DND-41 (cell line): ENCODE measurements at regions not wholly inside any gene's neighbourhood (a gene's known extent, or its start where the extent isn't known, plus 50 kb on each side); places are given as distances from the start of the nearest gene placed in this dataset.

Experiments
- ATAC-seq: fragments of 200-7000 bp; cut with Tn5 transposase; 3 replicates; pipeline ENCODE4 v1.9.1; 2021; ENCODE audit warnings: low read depth; ENCODE audit not compliant: insufficient read depth
- DNase-seq: peaks from one replicate; pipeline ENCODE4 v3.0.0-alpha.2; 2020
- H2AFZ ChIP-seq: 2 replicates; pipeline ENCODE4 v1.6.0; 2012; ENCODE audit warnings: low read depth, low read length
- H3K27ac ChIP-seq: 2 replicates; pipeline ENCODE4 v1.5.1; 2012; ENCODE audit warnings: low read length, inconsistent platforms
- H3K27me3 ChIP-seq: fragments of 200-600 bp; sonication (generic); 2 replicates; pipeline ENCODE4 v1.6.0; 2012; ENCODE audit warnings: low read length, mild to moderate bottlenecking, inconsistent platforms; ENCODE audit not compliant: insufficient read depth, poor library complexity
- H3K36me3 ChIP-seq: 2 replicates; pipeline ENCODE4 v1.5.1; 2012; ENCODE audit warnings: low read length, inconsistent platforms; ENCODE audit not compliant: insufficient read depth
- H3K4me1 ChIP-seq: 2 replicates; pipeline ENCODE4 v1.5.1; 2012; ENCODE audit warnings: mild to moderate bottlenecking, low read length; ENCODE audit not compliant: insufficient read depth
- H3K4me2 ChIP-seq: 2 replicates; pipeline ENCODE4 v1.6.0; 2012; ENCODE audit warnings: mild to moderate bottlenecking, moderate library complexity, low read length, inconsistent platforms; ENCODE audit not compliant: insufficient read depth
- H3K4me3 ChIP-seq, 2 experiments: fragments of 200-600 bp in 1 of 2; shearing (Covaris generic) in 1 of 2; 2 replicates each; pipeline ENCODE4 v1.5.1; 2012 to 2016; ENCODE audit warnings: inconsistent platforms in 2 of 2, low read length in 2 of 2, mild to moderate bottlenecking in 2 of 2, low read depth in 1 of 2, moderate library complexity in 1 of 2
- H3K79me2 ChIP-seq: 2 replicates; pipeline ENCODE4 v1.6.0; 2012; ENCODE audit warnings: low read length, inconsistent platforms; ENCODE audit not compliant: insufficient read depth
- H3K9ac ChIP-seq: 2 replicates; pipeline ENCODE4 v1.6.0; 2012; ENCODE audit warnings: low read depth, mild to moderate bottlenecking, inconsistent platforms, low read length, moderate library complexity
- H3K9me3 ChIP-seq: 2 replicates; pipeline ENCODE4 v1.5.1; 2012; ENCODE audit warnings: low read length, moderate library complexity, mild to moderate bottlenecking, inconsistent platforms; ENCODE audit not compliant: insufficient read depth, severe bottlenecking
- H4K20me1 ChIP-seq: 2 replicates; pipeline ENCODE4 v1.6.0; 2012; ENCODE audit warnings: low read length; ENCODE audit not compliant: insufficient read depth
- EZH2 ChIP-seq: IDR thresholded peaks from 3 replicates; pipeline ENCODE4 v1.6.1; 2012; ENCODE audit warnings: borderline replicate concordance, low read depth, mild to moderate bottlenecking, moderate library complexity, low read length, inconsistent platforms; ENCODE audit not compliant: severe bottlenecking
- TF ChIP-seq, protein P1 (sequence below): IDR thresholded peaks from 2 replicates; pipeline ENCODE4 v1.5.1; 2012; ENCODE audit warnings: borderline replicate concordance, low read length, moderate library complexity, mild to moderate bottlenecking; ENCODE audit not compliant: poor library complexity, severe bottlenecking; ENCODE audit errors: extremely low read depth

GRCh38 chr2:104915107-104915793 is 61.3 kb downstream of the POU3F3 start:
- no peak overlapping the region for H2AFZ ChIP-seq
- no peak overlapping the region for H3K9ac ChIP-seq
- H3K79me2 ChIP-seq: no peaks in the 10 kb centered on the region
- no peaks in the 10 kb centered on the region for H4K20me1 ChIP-seq
- H3K36me3 ChIP-seq: no peaks in the 10 kb centered on the region
- no peak overlapping the region for H3K27ac ChIP-seq
- no peak overlapping the region for H3K4me2 ChIP-seq
- ATAC-seq (no peak), DNase-seq (no peak)
- H3K4me3 ChIP-seq: no peak overlapping the region
- H3K27me3 ChIP-seq: no peaks in the 10 kb centered on the region
- no peak for TF ChIP-seq EZH2
- TF ChIP-seq, protein P1, sequence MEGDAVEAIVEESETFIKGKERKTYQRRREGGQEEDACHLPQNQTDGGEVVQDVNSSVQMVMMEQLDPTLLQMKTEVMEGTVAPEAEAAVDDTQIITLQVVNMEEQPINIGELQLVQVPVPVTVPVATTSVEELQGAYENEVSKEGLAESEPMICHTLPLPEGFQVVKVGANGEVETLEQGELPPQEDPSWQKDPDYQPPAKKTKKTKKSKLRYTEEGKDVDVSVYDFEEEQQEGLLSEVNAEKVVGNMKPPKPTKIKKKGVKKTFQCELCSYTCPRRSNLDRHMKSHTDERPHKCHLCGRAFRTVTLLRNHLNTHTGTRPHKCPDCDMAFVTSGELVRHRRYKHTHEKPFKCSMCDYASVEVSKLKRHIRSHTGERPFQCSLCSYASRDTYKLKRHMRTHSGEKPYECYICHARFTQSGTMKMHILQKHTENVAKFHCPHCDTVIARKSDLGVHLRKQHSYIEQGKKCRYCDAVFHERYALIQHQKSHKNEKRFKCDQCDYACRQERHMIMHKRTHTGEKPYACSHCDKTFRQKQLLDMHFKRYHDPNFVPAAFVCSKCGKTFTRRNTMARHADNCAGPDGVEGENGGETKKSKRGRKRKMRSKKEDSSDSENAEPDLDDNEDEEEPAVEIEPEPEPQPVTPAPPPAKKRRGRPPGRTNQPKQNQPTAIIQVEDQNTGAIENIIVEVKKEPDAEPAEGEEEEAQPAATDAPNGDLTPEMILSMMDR: no peak
- no peaks in the 10 kb centered on the region for H3K4me1 ChIP-seq
- no peaks in the 10 kb centered on the region for H3K9me3 ChIP-seq

GRCh38 chr2:104919127-104919526 is 65.2 kb downstream of the POU3F3 start:
- Histone ChIP-seq H3K36me3 (no peaks in the 10 kb centered on the region), H3K27ac (no peak overlapping the region), H3K4me2 (no peak overlapping the region), H3K79me2 (no peaks in the 10 kb centered on the region), H3K4me1 (no peaks in the 10 kb centered on the region), H4K20me1 (no peaks in the 10 kb centered on the region), H3K9me3 (no peaks in the 10 kb centered on the region), H2AFZ (no peak overlapping the region), H3K4me3 (no peak overlapping the region), H3K9ac (no peak overlapping the region), H3K27me3 (no peaks in the 10 kb centered on the region)
- ATAC-seq: no peak
- DNase-seq: no peak
- TF ChIP-seq EZH2: no peak
- TF ChIP-seq, protein P1: no peak

DNA sequence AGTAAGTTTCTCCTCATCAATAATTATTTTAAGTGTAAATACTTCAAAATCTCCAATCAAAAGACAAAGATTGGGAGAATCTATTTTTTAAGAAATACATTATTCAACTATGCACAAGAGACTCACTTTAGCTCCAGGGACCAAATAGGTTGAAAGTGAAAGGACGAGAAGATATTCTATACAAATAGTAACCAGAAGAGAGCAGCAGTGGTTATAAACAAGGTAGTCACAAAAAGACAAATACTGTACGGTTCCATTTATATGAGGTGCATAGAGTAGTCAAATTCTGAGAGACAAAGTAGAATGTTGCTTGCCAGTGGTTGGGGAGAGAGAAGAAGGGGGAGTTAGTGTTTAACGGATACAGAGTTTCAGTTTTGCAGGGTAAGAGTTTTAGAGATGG is 69.8 kb downstream of the POU3F3 start:
- no peak overlapping the region for H3K4me2 ChIP-seq
- H4K20me1 ChIP-seq: no peaks in the 10 kb centered on the region
- no peak for TF ChIP-seq EZH2
- TF ChIP-seq, protein P1: no peak
- no peaks in the 10 kb centered on the region for H3K79me2 ChIP-seq
- no peak overlapping the region for H2AFZ ChIP-seq
- H3K9ac ChIP-seq: no peak overlapping the region
- no peak overlapping the region for H3K4me3 ChIP-seq
- H3K9me3 ChIP-seq: no peaks in the 10 kb centered on the region
- no peaks in the 10 kb centered on the region for H3K4me1 ChIP-seq
- H3K27ac ChIP-seq: no peak overlapping the region
- H3K36me3 ChIP-seq: no peaks in the 10 kb centered on the region
- DNase-seq (no peak), ATAC-seq (no peak)
- H3K27me3 ChIP-seq: no peaks in the 10 kb centered on the region
